Parathyroid adenoma (tissue), 2 donors: ENCODE measurements at regions not wholly inside any gene's neighbourhood (a gene's known extent, or its start where the extent isn't known, plus 50 kb on each side); places are given as distances from the start of the nearest gene placed in this dataset.
A peak's percentile ranks its signal among the peaks of the same experiment; 100 is the strongest.

ENCODE experiments used
- H2AFZ ChIP-seq: fragments of 300-600 bp; sonication (generic); one replicate; pipeline ENCODE4 v1.7.0; 2017; ENCODE audit warnings: antibody characterized with exemption, mild to moderate bottlenecking
- H3K27ac ChIP-seq: fragments of 300-600 bp; sonication (generic); one replicate; pipeline ENCODE4 v1.7.0; 2017
- H3K27me3 ChIP-seq: fragments of 300-600 bp; sonication (generic); one replicate; pipeline ENCODE4 v1.7.0; 2017; ENCODE audit warnings: low read length; ENCODE audit not compliant: control insufficient read depth, insufficient read depth
- H3K36me3 ChIP-seq: fragments of 300-600 bp; sonication (generic); one replicate; pipeline ENCODE4 v1.7.0; 2017; ENCODE audit warnings: low read length; ENCODE audit not compliant: control insufficient read depth, insufficient read depth
- H3K4me1 ChIP-seq: fragments of 300-600 bp; sonication (generic); one replicate; pipeline ENCODE4 v1.7.0; 2017; ENCODE audit warnings: control low read depth
- H3K4me2 ChIP-seq: fragments of 300-600 bp; sonication (generic); one replicate; pipeline ENCODE4 v1.7.0; 2017; ENCODE audit warnings: low read length
- H3K4me3 ChIP-seq: fragments of 300-600 bp; sonication (generic); one replicate; pipeline ENCODE4 v1.7.0; 2017; ENCODE audit warnings: low read depth, low read length
- H3K79me2 ChIP-seq: fragments of 300-600 bp; sonication (generic); one replicate; pipeline ENCODE4 v1.7.0; 2017; ENCODE audit warnings: control low read depth
- H3K9ac ChIP-seq: fragments of 300-600 bp; sonication (generic); one replicate; pipeline ENCODE4 v1.7.0; 2017; ENCODE audit warnings: mild to moderate bottlenecking
- H3K9me3 ChIP-seq: fragments of 300-600 bp; sonication (generic); one replicate; pipeline ENCODE4 v1.7.0; 2017; ENCODE audit warnings: low read length; ENCODE audit not compliant: control insufficient read depth
- CTCF ChIP-seq: fragments of 300-600 bp; sonication (generic); IDR thresholded peaks from one replicate; pipeline ENCODE4 v1.7.0; 2017; ENCODE audit warnings: antibody characterized with exemption, mild to moderate bottlenecking
- donor health status: primary hyperparathyroidism.

- Histone ChIP-seq H2AFZ (no peak overlapping the region), H3K4me3 (no peak overlapping the region), H3K27ac (no peak overlapping the region), H3K9ac (no peak overlapping the region), H3K4me1 (peaks cover 6% of the 10 kb centered on the region), H3K4me2 (no peak overlapping the region), H3K79me2 (peaks cover 8% of the 10 kb centered on the region), H3K36me3 (no peaks in the 10 kb centered on the region), H3K27me3 (no peaks in the 10 kb centered on the region), H3K9me3 (no peaks in the 10 kb centered on the region)
- no peak for TF ChIP-seq CTCF
These were observed 113.4 kb upstream of the LIMCH1 start for GRCh38 chr4:41424522-41424921.

DNA sequence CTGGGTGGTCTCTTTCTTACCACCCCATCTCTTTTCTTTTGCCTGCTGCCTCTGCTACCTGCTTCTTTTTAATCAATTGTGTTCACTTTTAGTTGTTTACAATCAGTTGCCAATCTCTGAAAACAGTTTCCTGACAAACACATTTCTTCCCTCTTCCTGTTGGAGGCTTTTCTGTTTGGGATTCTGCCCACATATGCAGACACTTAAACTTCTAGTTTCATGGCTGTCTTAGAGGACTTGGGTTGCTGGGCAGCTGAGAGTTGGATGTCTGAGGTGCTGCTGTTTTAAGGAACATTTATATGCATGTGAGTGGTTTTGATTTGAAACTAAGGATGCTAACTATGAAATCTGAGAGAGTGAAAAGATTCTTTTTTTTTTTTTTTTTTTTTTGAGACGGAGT is 112.3 kb upstream of the LIMCH1 start:
- peaks cover 6% of the 10 kb centered on the region for H3K4me1 ChIP-seq
- H3K4me2 ChIP-seq, result no peak overlapping the region
- H3K36me3 ChIP-seq, result no peaks in the 10 kb centered on the region
- H3K9me3 ChIP-seq, result no peaks in the 10 kb centered on the region
- H3K9ac ChIP-seq, result no peak overlapping the region
- H3K27me3 ChIP-seq, result no peaks in the 10 kb centered on the region
- H3K4me3 ChIP-seq, result no peak overlapping the region
- no peak overlapping the region for H3K27ac ChIP-seq
- peaks cover 11% of the 10 kb centered on the region for H3K79me2 ChIP-seq
- no peak for TF ChIP-seq CTCF
- no peak overlapping the region for H2AFZ ChIP-seq

DNA sequence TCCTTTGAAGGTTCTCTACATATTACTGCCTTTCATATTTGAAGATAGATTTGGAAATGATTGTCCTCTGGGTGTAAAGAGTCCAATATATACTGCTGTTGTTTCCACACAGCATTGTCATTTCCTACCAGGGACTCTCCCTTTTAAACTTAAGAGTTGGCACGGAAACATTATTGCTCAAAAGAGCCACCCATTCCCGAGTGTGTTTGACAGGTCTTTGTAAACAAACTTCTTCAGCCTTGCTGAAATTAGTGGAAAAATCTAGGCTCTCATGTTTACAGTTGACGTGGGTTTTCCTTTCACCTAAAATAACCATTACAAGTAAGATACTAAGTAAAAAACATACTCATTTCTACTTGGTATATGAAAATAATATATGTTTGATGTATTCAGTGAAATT is 111.4 kb upstream of the LIMCH1 start:
- Histone ChIP-seq H3K27me3 (no peaks in the 10 kb centered on the region), H3K36me3 (no peaks in the 10 kb centered on the region), H2AFZ (no peak overlapping the region), H3K4me1 (peaks cover 6% of the 10 kb centered on the region), H3K9me3 (no peaks in the 10 kb centered on the region), H3K4me2 (no peak overlapping the region), H3K4me3 (no peak overlapping the region), H3K9ac (no peak overlapping the region), H3K27ac (peak overlapping the region; percentile 59), H3K79me2 (peaks cover 13% of the 10 kb centered on the region)
- TF ChIP-seq CTCF, result no peak

GRCh38 chr4:41427306-41427882 is 110.6 kb upstream of the LIMCH1 start:
- no peak overlapping the region for H3K9ac ChIP-seq
- no peak overlapping the region for H3K4me2 ChIP-seq
- H2AFZ ChIP-seq, result no peak overlapping the region
- H3K27me3 ChIP-seq, result no peaks in the 10 kb centered on the region
- peaks cover 6% of the 10 kb centered on the region for H3K4me1 ChIP-seq
- H3K27ac ChIP-seq, result peak overlapping the region; percentile 59
- no peaks in the 10 kb centered on the region for H3K9me3 ChIP-seq
- TF ChIP-seq CTCF, result no peak
- H3K36me3 ChIP-seq, result no peaks in the 10 kb centered on the region
- no peak overlapping the region for H3K4me3 ChIP-seq
- peaks cover 11% of the 10 kb centered on the region for H3K79me2 ChIP-seq

- no peaks in the 10 kb centered on the region for H3K36me3 ChIP-seq
- TF ChIP-seq CTCF, result no peak
- H2AFZ ChIP-seq, result no peak overlapping the region
- H3K27ac ChIP-seq, result peak overlapping the region; percentile 42
- peaks cover 6% of the 10 kb centered on the region for H3K4me1 ChIP-seq
- H3K4me3 ChIP-seq, result no peak overlapping the region
- H3K9ac ChIP-seq, result no peak overlapping the region
- no peaks in the 10 kb centered on the region for H3K9me3 ChIP-seq
- H3K27me3 ChIP-seq, result no peaks in the 10 kb centered on the region
- no peak overlapping the region for H3K4me2 ChIP-seq
- peaks cover 11% of the 10 kb centered on the region for H3K79me2 ChIP-seq
These were observed 109.9 kb upstream of the LIMCH1 start for GRCh38 chr4:41427931-41428600.
